ENCODE measurements at regions not wholly inside any gene's neighbourhood (a gene's known extent, or its start where the extent isn't known, plus 50 kb on each side); places are given as distances from the start of the nearest gene placed in this dataset.

DNA sequence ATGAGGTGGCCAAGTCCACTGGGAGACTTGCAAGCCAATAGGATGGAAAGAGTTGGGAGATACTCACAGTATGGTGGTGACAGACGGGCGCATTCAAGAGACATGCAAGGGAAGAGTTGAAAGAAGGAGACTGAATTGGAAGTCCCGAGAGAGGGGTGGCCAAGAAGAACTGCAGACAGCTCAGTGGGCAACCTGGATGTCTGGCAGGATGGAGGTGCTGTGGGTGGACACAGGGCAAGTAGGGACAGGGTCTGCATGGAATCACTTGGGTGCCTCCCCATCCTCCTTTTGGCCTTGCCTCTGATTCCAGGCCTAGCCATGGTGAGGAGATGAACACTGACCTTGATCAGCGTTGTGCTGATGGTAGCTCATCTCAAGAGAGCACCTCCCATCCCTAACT, 235.7 kb upstream of the COPS8 start:
- Histone ChIP-seq H2BK120ac (replicated peaks; ENCODE audit: low read depth, low read length) (no peak overlapping the region), H3K9ac (replicated peaks in 1 of 4; ENCODE audit: extremely low read depth in 1 of 4, low read depth in 3 of 4, low read length in 3 of 4) (no peak overlapping the region), H3K23ac (ENCODE audit: insufficient read length) (no peak overlapping the region), H2BK12ac (ENCODE audit: low read depth, low read length) (peak overlapping the region; percentile 44; the same call in 1 of the 2 replicates), H3K23me2 (ENCODE audit: low read depth, low read length) (no peaks in the 10 kb centered on the region), H4K20me1 (replicated peaks in 1 of 2; ENCODE audit: control insufficient read depth in 1 of 2, insufficient read depth in 2 of 2, low read length in 2 of 2) (no peaks in the 10 kb centered on the region), H3K79me1 (ENCODE audit: low read depth, low read length) (no peaks in the 10 kb centered on the region), H4K91ac (replicated peaks; ENCODE audit: insufficient read length, low read length) (peak overlapping the region; percentile 34), H3K14ac (ENCODE audit: insufficient read length) (no peak overlapping the region), H2BK15ac (ENCODE audit: low read length) (peak overlapping the region; percentile 25; the same call in 1 of the 2 replicates), H2BK5ac (ENCODE audit: low read depth, low read length) (peak overlapping the region; percentile 77), H2AK5ac (ENCODE audit: low read depth, low read length) (peak overlapping the region; percentile 91; the same call in 1 of the 2 replicates), H3K27ac (ENCODE audit: low read depth, low read length) (no peak overlapping the region), H3K27me3 (replicated peaks in 1 of 4; ENCODE audit: control insufficient read depth in 3 of 4, extremely low read depth in 1 of 4, insufficient read depth in 3 of 4, low read length in 3 of 4) (peaks cover 0 to 4% (median 0%) of the 10 kb centered on the region in 4 experiments; a peak in 1 of 7 replicates), H2AFZ (ENCODE audit: low read length) (no peak overlapping the region), H4K8ac (ENCODE audit: extremely low read depth, insufficient read depth, low read length) (no peak overlapping the region), H3K36me3 (ENCODE audit: control insufficient read depth in 2 of 4, insufficient read depth in 4 of 4, low read length in 3 of 4) (no peaks in the 10 kb centered on the region), H2BK20ac (ENCODE audit: low read length) (peak overlapping the region; percentile 83; the same call in 1 of the 2 replicates), H3K4me2 (ENCODE audit: insufficient read depth in 1 of 2, low read depth in 2 of 2, low read length in 2 of 2) (no peak overlapping the region), H3K4ac (replicated peaks; ENCODE audit: insufficient read length, low read depth, low read length) (no peak overlapping the region), H3K4me3 (ENCODE audit: extremely low read depth in 1 of 4, insufficient read depth in 2 of 4, low read depth in 3 of 4, low read length in 4 of 4) (no peak overlapping the region), H3K18ac (ENCODE audit: extremely low read depth, low read length) (0 out of 2 replicates have a peak overlapping the region, but pooled peaks have one; percentile 41), H3K9me3 (ENCODE audit: insufficient read depth in 2 of 2, low read depth in 1 of 2, low read length in 1 of 2) (peaks cover 8 to 16% of the 10 kb centered on the region in 2 experiments), H3K79me2 (ENCODE audit: control insufficient read depth in 1 of 2, insufficient read depth in 2 of 2, low read length in 2 of 2) (no peaks in the 10 kb centered on the region), H4K5ac (ENCODE audit: insufficient read length, low read depth, low read length) (no peak overlapping the region), H3K4me1 (replicated peaks in 1 of 4; ENCODE audit: control insufficient read depth in 3 of 4, insufficient read depth in 4 of 4, low read length in 3 of 4) (peaks cover 9 to 25% (median 19%) of the 10 kb centered on the region in 4 experiments), H3K56ac (replicated peaks; ENCODE audit: insufficient read length, low read depth, low read length) (no peak overlapping the region)
- DNase-seq (ENCODE audit: low read depth in 1 of 2, low spot score in 2 of 2) (no peak), FAIRE-seq (no peak)
- CTCF ChIA-PET (ENCODE audit: partially characterized antibody), result interaction anchor here (1.6 kb wide), 2 partner anchors 11 to 337 kb away, joined by 5 to 6 read pairs; no protein-coding TSS in a partner anchor
- 89% methylated on average over 4 of the region's 4 CpGs; no CpG with 5 or more reads in 1 of the 2 experiments for WGBS, 2 experiments (ENCODE audit: extremely low coverage in 1 of 2, insufficient coverage in 1 of 2, insufficient read length in 1 of 2, insufficient replicate concordance in 2 of 2, low coverage in 1 of 2, low lambda C conversion rate in 2 of 2, missing lambda C conversion rate in 1 of 2)
- POLR2A ChIA-PET (ENCODE audit: partially characterized antibody), result no interaction called here
- TF ChIP-seq SP1 (IDR thresholded peaks at IDR 0.05; ENCODE audit: low read depth, low read length) (no peak), NRF1 (IDR thresholded peaks at IDR 0.05; ENCODE audit: low read depth, low read length) (no peak), TAF1 (IDR thresholded peaks at IDR 0.05; ENCODE audit: low read depth, low read length) (no peak), CTBP2 (IDR thresholded peaks at IDR 0.05; ENCODE audit: borderline replicate concordance, insufficient read depth, insufficient read length, low read length) (no peak), POLR2AphosphoS5 (IDR thresholded peaks at IDR 0.05; ENCODE audit: low read depth, low read length) (no peak), MAFK (IDR thresholded peaks at IDR 0.05; ENCODE audit: low read depth, low read length) (no peak), TCF12 (IDR thresholded peaks at IDR 0.05; ENCODE audit: low read depth, low read length) (no peak), KDM5A (IDR thresholded peaks at IDR 0.05; ENCODE audit: low read length) (no peak), HDAC6 (IDR thresholded peaks at IDR 0.05; ENCODE audit: low read depth, low read length) (no peak), CHD1 (IDR thresholded peaks at IDR 0.05; ENCODE audit: low read depth, low read length) (no peak), KDM1A (IDR thresholded peaks at IDR 0.05; ENCODE audit: borderline replicate concordance, low read length) (no peak), TBP (IDR thresholded peaks at IDR 0.05; ENCODE audit: low read depth, low read length) (no peak), SRF (IDR thresholded peaks at IDR 0.05; ENCODE audit: low read depth, low read length) (no peak)

Measured in H1 (cell line).